ENCODE measurements at regions not wholly inside any gene's neighbourhood (a gene's known extent, or its start where the extent isn't known, plus 50 kb on each side); places are given as distances from the start of the nearest gene placed in this dataset.
A peak's percentile ranks its signal among the peaks of the same experiment; 100 is the strongest.

- Histone ChIP-seq H3K27ac (ENCODE audit: low read depth, low read length) (peak overlapping the region; percentile 98), H3K79me2 (ENCODE audit: control insufficient read depth, insufficient read depth, low read length, unreplicated experiment) (peaks cover 5% of the 10 kb centered on the region)
These were observed 132.1 kb downstream of the PALM2AKAP2 start for GRCh38 chr9:109912082-109912582.

GRCh38 chr9:109912726-109913460, 132.9 kb downstream of the PALM2AKAP2 start:
- no peaks in the 10 kb centered on the region for H3K36me3 ChIP-seq (ENCODE audit: insufficient read depth, low read length)
- no peak overlapping the region for H3K4me3 ChIP-seq (ENCODE audit: low read depth, low read length)
- peaks cover 52% of the 10 kb centered on the region for H3K4me1 ChIP-seq (ENCODE audit: control insufficient read depth, insufficient read depth, low read length, unreplicated experiment)
- peaks cover 5% of the 10 kb centered on the region for H3K79me2 ChIP-seq (ENCODE audit: control insufficient read depth, insufficient read depth, low read length, unreplicated experiment)
- H2AFZ ChIP-seq (ENCODE audit: low read length, unreplicated experiment) = peak overlapping the region; percentile 4
- H3K27ac ChIP-seq (ENCODE audit: low read depth, low read length) = peak overlapping the region; percentile 98
- H3K27me3 ChIP-seq (ENCODE audit: insufficient read depth, low read length) = no peaks in the 10 kb centered on the region

More at GRCh38 chr9:109912082-109912582, 132.1 kb downstream of the PALM2AKAP2 start:
- no peaks in the 10 kb centered on the region for H3K27me3 ChIP-seq (ENCODE audit: insufficient read depth, low read length)
- H2AFZ ChIP-seq (ENCODE audit: low read length, unreplicated experiment) = peak overlapping the region; percentile 4
- H3K36me3 ChIP-seq (ENCODE audit: insufficient read depth, low read length) = no peaks in the 10 kb centered on the region
- peaks cover 55% of the 10 kb centered on the region for H3K4me1 ChIP-seq (ENCODE audit: control insufficient read depth, insufficient read depth, low read length, unreplicated experiment)
- no peak overlapping the region for H3K4me3 ChIP-seq (ENCODE audit: low read depth, low read length)

GRCh38 chr9:109913461-109913810, 133.4 kb downstream of the PALM2AKAP2 start:
- H3K4me1 ChIP-seq (ENCODE audit: control insufficient read depth, insufficient read depth, low read length, unreplicated experiment) = peaks cover 54% of the 10 kb centered on the region
- no peak overlapping the region for H2AFZ ChIP-seq (ENCODE audit: low read length, unreplicated experiment)
- H3K4me3 ChIP-seq (ENCODE audit: low read depth, low read length) = no peak overlapping the region
- peaks cover 5% of the 10 kb centered on the region for H3K79me2 ChIP-seq (ENCODE audit: control insufficient read depth, insufficient read depth, low read length, unreplicated experiment)
- H3K36me3 ChIP-seq (ENCODE audit: insufficient read depth, low read length) = no peaks in the 10 kb centered on the region
- H3K27ac ChIP-seq (ENCODE audit: low read depth, low read length) = peak overlapping the region; percentile 98
- H3K27me3 ChIP-seq (ENCODE audit: insufficient read depth, low read length) = no peaks in the 10 kb centered on the region

- Histone ChIP-seq H3K36me3 (ENCODE audit: insufficient read depth, low read length) (no peaks in the 10 kb centered on the region), H3K79me2 (ENCODE audit: control insufficient read depth, insufficient read depth, low read length, unreplicated experiment) (peaks cover 4% of the 10 kb centered on the region), H3K27ac (ENCODE audit: low read depth, low read length) (peak overlapping the region; percentile 53), H3K27me3 (ENCODE audit: insufficient read depth, low read length) (no peaks in the 10 kb centered on the region), H2AFZ (ENCODE audit: low read length, unreplicated experiment) (no peak overlapping the region), H3K4me3 (ENCODE audit: low read depth, low read length) (no peak overlapping the region), H3K4me1 (ENCODE audit: control insufficient read depth, insufficient read depth, low read length, unreplicated experiment) (peaks cover 52% of the 10 kb centered on the region)
These were observed 134.5 kb downstream of the PALM2AKAP2 start for GRCh38 chr9:109914280-109915027.

- H3K36me3 ChIP-seq (ENCODE audit: insufficient read depth, low read length) = no peaks in the 10 kb centered on the region
- peaks cover 36% of the 10 kb centered on the region for H3K4me1 ChIP-seq (ENCODE audit: control insufficient read depth, insufficient read depth, low read length, unreplicated experiment)
- no peak overlapping the region for H3K27ac ChIP-seq (ENCODE audit: low read depth, low read length)
- no peak overlapping the region for H3K4me3 ChIP-seq (ENCODE audit: low read depth, low read length)
- no peaks in the 10 kb centered on the region for H3K27me3 ChIP-seq (ENCODE audit: insufficient read depth, low read length)
- no peak overlapping the region for H2AFZ ChIP-seq (ENCODE audit: low read length, unreplicated experiment)
- H3K79me2 ChIP-seq (ENCODE audit: control insufficient read depth, insufficient read depth, low read length, unreplicated experiment) = no peaks in the 10 kb centered on the region
These were observed 136.3 kb downstream of the PALM2AKAP2 start for GRCh38 chr9:109916316-109916715.

GRCh38 chr9:109918339-109919163, 138.6 kb downstream of the PALM2AKAP2 start:
- no peak overlapping the region for H2AFZ ChIP-seq (ENCODE audit: low read length, unreplicated experiment)

GRCh38 chr9:109919736-109920408, 139.9 kb downstream of the PALM2AKAP2 start:
- H3K4me3 ChIP-seq (ENCODE audit: low read depth, low read length) = no peak overlapping the region
- no peaks in the 10 kb centered on the region for H3K79me2 ChIP-seq (ENCODE audit: control insufficient read depth, insufficient read depth, low read length, unreplicated experiment)
- peaks cover 4% of the 10 kb centered on the region for H3K4me1 ChIP-seq (ENCODE audit: control insufficient read depth, insufficient read depth, low read length, unreplicated experiment)
- H2AFZ ChIP-seq (ENCODE audit: low read length, unreplicated experiment) = no peak overlapping the region
- no peak overlapping the region for H3K27ac ChIP-seq (ENCODE audit: low read depth, low read length)
- H3K36me3 ChIP-seq (ENCODE audit: insufficient read depth, low read length) = no peaks in the 10 kb centered on the region
- H3K27me3 ChIP-seq (ENCODE audit: insufficient read depth, low read length) = no peaks in the 10 kb centered on the region

More at GRCh38 chr9:109918339-109919163, 138.6 kb downstream of the PALM2AKAP2 start:
- H3K4me1 ChIP-seq (ENCODE audit: control insufficient read depth, insufficient read depth, low read length, unreplicated experiment) = peaks cover 15% of the 10 kb centered on the region
- no peaks in the 10 kb centered on the region for H3K79me2 ChIP-seq (ENCODE audit: control insufficient read depth, insufficient read depth, low read length, unreplicated experiment)
- H3K4me3 ChIP-seq (ENCODE audit: low read depth, low read length) = no peak overlapping the region
- H3K27ac ChIP-seq (ENCODE audit: low read depth, low read length) = no peak overlapping the region
- no peaks in the 10 kb centered on the region for H3K27me3 ChIP-seq (ENCODE audit: insufficient read depth, low read length)
- H3K36me3 ChIP-seq (ENCODE audit: insufficient read depth, low read length) = no peaks in the 10 kb centered on the region

DNA sequence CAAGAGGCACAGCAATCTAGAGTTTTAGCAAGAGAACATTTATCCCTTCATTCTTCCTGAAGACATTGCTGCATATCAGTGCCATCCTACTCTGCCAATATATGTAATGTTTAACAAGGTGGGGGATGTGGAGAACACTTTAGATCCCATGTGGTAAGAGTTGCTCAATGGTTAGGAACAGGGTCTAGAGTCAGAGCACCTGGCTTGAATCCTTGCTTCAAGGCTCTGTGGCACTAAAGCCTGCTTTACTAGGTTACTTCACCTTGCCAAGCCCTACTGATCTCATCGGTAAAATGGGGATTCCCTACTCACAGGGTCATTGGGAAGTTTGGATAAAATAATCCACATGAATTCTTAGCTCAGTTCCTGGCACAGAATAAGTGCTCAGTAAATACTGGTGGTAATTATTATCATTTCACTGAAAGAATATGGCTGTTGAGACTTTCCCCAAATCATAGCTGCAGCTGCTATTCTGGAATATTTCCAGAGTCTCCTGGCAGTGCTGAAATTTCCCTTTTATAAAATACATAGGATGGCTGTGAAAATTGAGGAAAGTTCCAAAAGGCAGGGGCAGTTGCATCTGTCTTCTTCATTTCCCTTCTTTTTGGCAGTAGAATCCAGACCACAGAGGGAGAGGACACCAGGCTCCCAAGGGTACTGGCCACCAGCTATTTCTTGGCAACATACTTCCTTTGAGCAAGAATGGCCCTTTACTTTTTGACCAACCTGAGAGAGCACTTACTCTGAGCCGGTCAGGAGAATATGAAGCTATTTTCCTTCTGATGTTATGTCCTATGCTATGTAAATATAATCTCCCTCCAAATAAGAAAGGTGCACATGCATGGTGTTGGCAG, 142.8 kb downstream of the PALM2AKAP2 start:
- Histone ChIP-seq H2AFZ (ENCODE audit: low read length, unreplicated experiment) (no peak overlapping the region), H3K4me1 (ENCODE audit: control insufficient read depth, insufficient read depth, low read length, unreplicated experiment) (peaks cover 4% of the 10 kb centered on the region), H3K79me2 (ENCODE audit: control insufficient read depth, insufficient read depth, low read length, unreplicated experiment) (no peaks in the 10 kb centered on the region), H3K4me3 (ENCODE audit: low read depth, low read length) (no peak overlapping the region), H3K27me3 (ENCODE audit: insufficient read depth, low read length) (no peaks in the 10 kb centered on the region), H3K27ac (ENCODE audit: low read depth, low read length) (no peak overlapping the region), H3K36me3 (ENCODE audit: insufficient read depth, low read length) (no peaks in the 10 kb centered on the region)

- no peak overlapping the region for H3K4me3 ChIP-seq (ENCODE audit: low read depth, low read length)
- no peaks in the 10 kb centered on the region for H3K36me3 ChIP-seq (ENCODE audit: insufficient read depth, low read length)
- H3K27me3 ChIP-seq (ENCODE audit: insufficient read depth, low read length) = no peaks in the 10 kb centered on the region
- no peaks in the 10 kb centered on the region for H3K79me2 ChIP-seq (ENCODE audit: control insufficient read depth, insufficient read depth, low read length, unreplicated experiment)
- H3K27ac ChIP-seq (ENCODE audit: low read depth, low read length) = no peak overlapping the region
- H2AFZ ChIP-seq (ENCODE audit: low read length, unreplicated experiment) = no peak overlapping the region
- peaks cover 2% of the 10 kb centered on the region for H3K4me1 ChIP-seq (ENCODE audit: control insufficient read depth, insufficient read depth, low read length, unreplicated experiment)
These were observed 143.4 kb downstream of the PALM2AKAP2 start for GRCh38 chr9:109923471-109923760.

Measured in ACC112 (cell line).